ENCODE measurements at regions not wholly inside any gene's neighbourhood (a gene's known extent, or its start where the extent isn't known, plus 50 kb on each side); places are given as distances from the start of the nearest gene placed in this dataset.

GRCh38 chr2:120586507-120587278, 149.0 kb upstream of the GLI2 start:
- peak; percentile 23 for ATAC-seq
- intact Hi-C loops (cut with DNase I), result no loop called here
- no peak for DNase-seq (ENCODE audit: low spot score)

- DNase-seq (ENCODE audit: low spot score) (no peak), ATAC-seq (no peak)
- intact Hi-C loops (cut with DNase I), result no loop called here
These were observed 148.2 kb upstream of the GLI2 start for GRCh38 chr2:120587279-120587996.

- intact Hi-C loops (cut with DNase I), result no loop called here
These were observed 147.7 kb upstream of the GLI2 start for GRCh38 chr2:120587997-120588336.

GRCh38 chr2:120589771-120590608, 145.7 kb upstream of the GLI2 start:
- DNase-seq (ENCODE audit: low spot score) (no peak), ATAC-seq (no peak)
- intact Hi-C loops (cut with DNase I), result no loop called here

More at GRCh38 chr2:120587997-120588336, 147.7 kb upstream of the GLI2 start:
- ATAC-seq, result no peak
- no peak for DNase-seq (ENCODE audit: low spot score)

- no peak for DNase-seq (ENCODE audit: low spot score)
- intact Hi-C loops (cut with DNase I), result no loop called here
- no peak for ATAC-seq
These were observed 144.8 kb upstream of the GLI2 start for GRCh38 chr2:120590841-120591240.

GRCh38 chr2:120591572-120591971, 144.1 kb upstream of the GLI2 start:
- ATAC-seq (no peak), DNase-seq (ENCODE audit: low spot score) (no peak)
- intact Hi-C loops (cut with DNase I), result no loop called here

- DNase-seq (ENCODE audit: low spot score) (no peak), ATAC-seq (no peak)
- intact Hi-C loops (cut with DNase I), result no loop called here
These were observed 143.6 kb upstream of the GLI2 start for GRCh38 chr2:120592084-120592483.

- ATAC-seq (no peak), DNase-seq (ENCODE audit: low spot score) (no peak)
- intact Hi-C loops (cut with DNase I), result no loop called here
These were observed 141.6 kb upstream of the GLI2 start for GRCh38 chr2:120593921-120594686.

- intact Hi-C loops (cut with DNase I), result no loop called here
- no peak for ATAC-seq
These were observed 140.6 kb upstream of the GLI2 start for GRCh38 chr2:120594856-120595685.

GRCh38 chr2:120595739-120596138, 139.9 kb upstream of the GLI2 start:
- intact Hi-C loops (cut with DNase I), result no loop called here
- DNase-seq (ENCODE audit: low spot score) (no peak), ATAC-seq (no peak)

More at GRCh38 chr2:120594856-120595685, 140.6 kb upstream of the GLI2 start:
- no peak for DNase-seq (ENCODE audit: low spot score)

- ATAC-seq (peak; percentile 46), DNase-seq (ENCODE audit: low spot score) (no peak)
- intact Hi-C loops (cut with DNase I), result no loop called here
These were observed 139.4 kb upstream of the GLI2 start for GRCh38 chr2:120596191-120596811.

- intact Hi-C loops (cut with DNase I), result no loop called here
- ATAC-seq, result peak; percentile 94
- peak; percentile 78 for DNase-seq (ENCODE audit: low spot score)
These were observed 138.6 kb upstream of the GLI2 start for GRCh38 chr2:120596990-120597594.

- no peak for DNase-seq (ENCODE audit: low spot score)
- ATAC-seq, result peak; percentile 11
- intact Hi-C loops (cut with DNase I), result no loop called here
These were observed 138.0 kb upstream of the GLI2 start for GRCh38 chr2:120597595-120598193.

- ATAC-seq, result no peak
- intact Hi-C loops (cut with DNase I), result no loop called here
- no peak for DNase-seq (ENCODE audit: low spot score)
These were observed 137.3 kb upstream of the GLI2 start for GRCh38 chr2:120598416-120598815.

GRCh38 chr2:120599072-120599471, 136.6 kb upstream of the GLI2 start:
- intact Hi-C loops (cut with DNase I), result no loop called here
- DNase-seq (ENCODE audit: low spot score), result no peak
- no peak for ATAC-seq

- intact Hi-C loops (cut with DNase I), result no loop called here
- DNase-seq (ENCODE audit: low spot score) (no peak), ATAC-seq (no peak)
These were observed 136.0 kb upstream of the GLI2 start for GRCh38 chr2:120599656-120600055.

GRCh38 chr2:120600335-120600734, 135.3 kb upstream of the GLI2 start:
- no peak for DNase-seq (ENCODE audit: low spot score)
- intact Hi-C loops (cut with DNase I), result no loop called here

More at GRCh38 chr2:120600335-120600734, 135.3 kb upstream of the GLI2 start:
- no peak for ATAC-seq
